ENCODE measurements at regions not wholly inside any gene's neighbourhood (a gene's known extent, or its start where the extent isn't known, plus 50 kb on each side); places are given as distances from the start of the nearest gene placed in this dataset.

- POLR2A ChIA-PET = no interaction called here
- DNase-seq = no peak
- Mint-ChIP-seq H3K27ac (no peak overlapping the region), H3K9me3 (ENCODE audit: insufficient read depth) (no peaks in the 10 kb centered on the region), H3K27me3 (ENCODE audit: low read depth) (no peaks in the 10 kb centered on the region), H3K4me3 (no peak overlapping the region), H3K4me1 (ENCODE audit: low read depth) (peaks cover 19% of the 10 kb centered on the region), H3K36me3 (ENCODE audit: low read depth) (no peaks in the 10 kb centered on the region)
- CTCF ChIA-PET = no interaction called here
- no peak for ATAC-seq
These were observed 742.7 kb downstream of the VRK1 start for GRCh38 chr14:97539884-97540283.

- ATAC-seq (no peak), DNase-seq (no peak)
- CTCF ChIA-PET = no interaction called here
These were observed 746.0 kb downstream of the VRK1 start for GRCh38 chr14:97543221-97543620.

GRCh38 chr14:97543816-97544215 lies 746.6 kb downstream of the VRK1 start:
- Mint-ChIP-seq H3K4me3 (peak overlapping the region; percentile 17), H3K4me1 (ENCODE audit: low read depth) (peaks cover 19% of the 10 kb centered on the region), H3K27ac (no peak overlapping the region), H3K9me3 (ENCODE audit: insufficient read depth) (no peaks in the 10 kb centered on the region), H3K27me3 (ENCODE audit: low read depth) (no peaks in the 10 kb centered on the region), H3K36me3 (ENCODE audit: low read depth) (no peaks in the 10 kb centered on the region)
- CTCF ChIA-PET = no interaction called here
- POLR2A ChIA-PET = no interaction called here
- ATAC-seq (no peak), DNase-seq (no peak)

More at GRCh38 chr14:97543221-97543620, 746.0 kb downstream of the VRK1 start:
- H3K9me3 Mint-ChIP-seq (ENCODE audit: insufficient read depth) = no peaks in the 10 kb centered on the region
- no peaks in the 10 kb centered on the region for H3K36me3 Mint-ChIP-seq (ENCODE audit: low read depth)
- H3K27ac Mint-ChIP-seq = no peak overlapping the region
- no peaks in the 10 kb centered on the region for H3K27me3 Mint-ChIP-seq (ENCODE audit: low read depth)
- H3K4me3 Mint-ChIP-seq = no peak overlapping the region
- peaks cover 19% of the 10 kb centered on the region for H3K4me1 Mint-ChIP-seq (ENCODE audit: low read depth)
- POLR2A ChIA-PET = no interaction called here

GRCh38 chr14:97544571-97544970 lies 747.4 kb downstream of the VRK1 start:
- POLR2A ChIA-PET = no interaction called here

GRCh38 chr14:97546491-97547230 lies 749.5 kb downstream of the VRK1 start:
- H3K4me3 Mint-ChIP-seq = no peak overlapping the region
- ATAC-seq = no peak
- CTCF ChIA-PET = no interaction called here
- POLR2A ChIA-PET = no interaction called here
- no peaks in the 10 kb centered on the region for H3K36me3 Mint-ChIP-seq (ENCODE audit: low read depth)
- DNase-seq = no peak
- no peak overlapping the region for H3K27ac Mint-ChIP-seq
- no peaks in the 10 kb centered on the region for H3K9me3 Mint-ChIP-seq (ENCODE audit: insufficient read depth)
- no peaks in the 10 kb centered on the region for H3K27me3 Mint-ChIP-seq (ENCODE audit: low read depth)
- peaks cover 19% of the 10 kb centered on the region for H3K4me1 Mint-ChIP-seq (ENCODE audit: low read depth)

More at GRCh38 chr14:97544571-97544970, 747.4 kb downstream of the VRK1 start:
- peaks cover 19% of the 10 kb centered on the region for H3K4me1 Mint-ChIP-seq (ENCODE audit: low read depth)
- no peaks in the 10 kb centered on the region for H3K27me3 Mint-ChIP-seq (ENCODE audit: low read depth)
- H3K36me3 Mint-ChIP-seq (ENCODE audit: low read depth) = no peaks in the 10 kb centered on the region
- DNase-seq (no peak), ATAC-seq (no peak)
- CTCF ChIA-PET = no interaction called here
- H3K4me3 Mint-ChIP-seq = no peak overlapping the region
- H3K9me3 Mint-ChIP-seq (ENCODE audit: insufficient read depth) = no peaks in the 10 kb centered on the region
- H3K27ac Mint-ChIP-seq = no peak overlapping the region

- Mint-ChIP-seq H3K27ac (no peak overlapping the region), H3K27me3 (ENCODE audit: low read depth) (no peaks in the 10 kb centered on the region), H3K36me3 (ENCODE audit: low read depth) (no peaks in the 10 kb centered on the region), H3K4me3 (no peak overlapping the region), H3K4me1 (ENCODE audit: low read depth) (no peaks in the 10 kb centered on the region), H3K9me3 (ENCODE audit: insufficient read depth) (no peaks in the 10 kb centered on the region)
- DNase-seq = no peak
- POLR2A ChIA-PET = no interaction called here
- CTCF ChIA-PET = no interaction called here
- no peak for ATAC-seq
These were observed 753.3 kb downstream of the VRK1 start for GRCh38 chr14:97550463-97550862.

GRCh38 chr14:97554597-97554996 lies 757.4 kb downstream of the VRK1 start:
- H3K4me3 Mint-ChIP-seq = no peak overlapping the region
- ATAC-seq = no peak
- H3K4me1 Mint-ChIP-seq (ENCODE audit: low read depth) = no peaks in the 10 kb centered on the region
- CTCF ChIA-PET = no interaction called here
- POLR2A ChIA-PET = no interaction called here
- H3K9me3 Mint-ChIP-seq (ENCODE audit: insufficient read depth) = peaks cover 1% of the 10 kb centered on the region
- H3K27me3 Mint-ChIP-seq (ENCODE audit: low read depth) = no peaks in the 10 kb centered on the region
- no peak for DNase-seq
- H3K27ac Mint-ChIP-seq = no peak overlapping the region
- no peaks in the 10 kb centered on the region for H3K36me3 Mint-ChIP-seq (ENCODE audit: low read depth)

GRCh38 chr14:97564334-97564733 lies 767.2 kb downstream of the VRK1 start:
- H3K4me1 Mint-ChIP-seq (ENCODE audit: low read depth) = no peaks in the 10 kb centered on the region
- ChIA-PET POLR2A (no interaction called here), CTCF (no interaction called here)
- DNase-seq (no peak), ATAC-seq (no peak)
- H3K9me3 Mint-ChIP-seq (ENCODE audit: insufficient read depth) = peaks cover 5% of the 10 kb centered on the region
- H3K4me3 Mint-ChIP-seq = no peak overlapping the region
- peaks cover 8% of the 10 kb centered on the region for H3K36me3 Mint-ChIP-seq (ENCODE audit: low read depth)
- H3K27ac Mint-ChIP-seq = no peak overlapping the region
- peaks cover 10% of the 10 kb centered on the region for H3K27me3 Mint-ChIP-seq (ENCODE audit: low read depth)

GRCh38 chr14:97571201-97571600 lies 774.0 kb downstream of the VRK1 start:
- ATAC-seq (no peak), DNase-seq (no peak)
- Mint-ChIP-seq H3K27ac (no peak overlapping the region), H3K4me1 (ENCODE audit: low read depth) (no peaks in the 10 kb centered on the region), H3K4me3 (no peak overlapping the region), H3K27me3 (ENCODE audit: low read depth) (peaks cover 3% of the 10 kb centered on the region), H3K9me3 (ENCODE audit: insufficient read depth) (no peaks in the 10 kb centered on the region), H3K36me3 (ENCODE audit: low read depth) (no peaks in the 10 kb centered on the region)
- ChIA-PET POLR2A (no interaction called here), CTCF (no interaction called here)

- DNase-seq (no peak), ATAC-seq (no peak)
- no peak overlapping the region for H3K4me3 Mint-ChIP-seq
- no peak overlapping the region for H3K27ac Mint-ChIP-seq
- H3K9me3 Mint-ChIP-seq (ENCODE audit: insufficient read depth) = no peaks in the 10 kb centered on the region
- POLR2A ChIA-PET = interaction anchor here (0.6 kb wide), 1 partner anchor 54 kb away, joined by 3 read pairs; no protein-coding TSS in a partner anchor
- H3K4me1 Mint-ChIP-seq (ENCODE audit: low read depth) = no peaks in the 10 kb centered on the region
- CTCF ChIA-PET = no interaction called here
- H3K27me3 Mint-ChIP-seq (ENCODE audit: low read depth) = peaks cover 3% of the 10 kb centered on the region
- no peaks in the 10 kb centered on the region for H3K36me3 Mint-ChIP-seq (ENCODE audit: low read depth)
These were observed 774.8 kb downstream of the VRK1 start for GRCh38 chr14:97571866-97572555.

- Mint-ChIP-seq H3K36me3 (ENCODE audit: low read depth) (no peaks in the 10 kb centered on the region), H3K4me1 (ENCODE audit: low read depth) (no peaks in the 10 kb centered on the region), H3K9me3 (ENCODE audit: insufficient read depth) (no peaks in the 10 kb centered on the region), H3K4me3 (no peak overlapping the region), H3K27ac (no peak overlapping the region), H3K27me3 (ENCODE audit: low read depth) (peaks cover 3% of the 10 kb centered on the region)
- POLR2A ChIA-PET = interaction anchor here (0.6 kb wide), 1 partner anchor 53 kb away, joined by 3 read pairs; no protein-coding TSS in a partner anchor
- no peak for DNase-seq
- CTCF ChIA-PET = no interaction called here
- no peak for ATAC-seq
These were observed 775.6 kb downstream of the VRK1 start for GRCh38 chr14:97572583-97573458.

- CTCF ChIA-PET = no interaction called here
- POLR2A ChIA-PET = no interaction called here
These were observed 778.5 kb downstream of the VRK1 start for GRCh38 chr14:97575677-97576076.

More at GRCh38 chr14:97575677-97576076, 778.5 kb downstream of the VRK1 start:
- no peaks in the 10 kb centered on the region for H3K36me3 Mint-ChIP-seq (ENCODE audit: low read depth)
- no peaks in the 10 kb centered on the region for H3K9me3 Mint-ChIP-seq (ENCODE audit: insufficient read depth)
- H3K4me1 Mint-ChIP-seq (ENCODE audit: low read depth) = no peaks in the 10 kb centered on the region
- ATAC-seq (no peak), DNase-seq (no peak)
- H3K27me3 Mint-ChIP-seq (ENCODE audit: low read depth) = no peaks in the 10 kb centered on the region
- H3K27ac Mint-ChIP-seq = no peak overlapping the region
- H3K4me3 Mint-ChIP-seq = no peak overlapping the region

All from activated CD8-positive, alpha-beta T cell treated with anti-CD3 and anti-CD28 coated beads, Interleukin-2, amount 10 ng/mL, durations not matched to agents 7 days and 5 days (primary cell).